ENCODE measurements at regions not wholly inside any gene's neighbourhood (a gene's known extent, or its start where the extent isn't known, plus 50 kb on each side); places are given as distances from the start of the nearest gene placed in this dataset.

DNA sequence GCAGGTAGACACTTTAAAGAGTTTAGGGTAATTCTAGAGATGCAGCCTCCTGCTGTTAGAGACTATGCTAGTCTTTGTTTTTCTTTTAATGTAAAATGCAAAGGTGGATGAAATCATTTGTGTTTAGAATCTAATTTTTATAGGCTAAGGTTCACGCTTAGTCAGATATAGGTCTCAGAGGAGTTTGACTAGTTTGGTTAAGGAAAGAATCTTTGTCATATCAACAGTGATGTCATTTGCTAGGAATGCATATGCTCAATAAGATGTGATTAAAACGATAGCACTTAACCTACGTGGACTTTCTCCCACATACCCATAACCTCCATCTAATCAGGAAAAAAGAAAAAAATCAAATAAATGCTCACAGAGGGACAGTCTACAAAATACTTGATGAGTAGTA, 859.3 kb upstream of the ATXN7L3B start:
- no peak overlapping the region for H2AK5ac ChIP-seq (ENCODE audit: insufficient read length, low read length)
- H4K20me1 ChIP-seq (ENCODE audit: control insufficient read depth, insufficient read depth, insufficient read length) = no peaks in the 10 kb centered on the region
- no peak overlapping the region for H3K9ac ChIP-seq (ENCODE audit: extremely low read depth, insufficient read length, low read length)
- no peak overlapping the region for H2AFZ ChIP-seq (ENCODE audit: low read length)
- H2BK15ac ChIP-seq (ENCODE audit: low read depth, low read length) = no peak overlapping the region
- no peak overlapping the region for H3K14ac ChIP-seq (ENCODE audit: insufficient read depth, low read length)
- H3K56ac ChIP-seq (ENCODE audit: insufficient read length, low read depth, low read length) = no peak overlapping the region
- Mint-ChIP-seq H3K4me3 (no peak overlapping the region), H3K36me3 (ENCODE audit: insufficient read depth in 1 of 3, low read depth in 3 of 3) (0 out of 7 replicates have a peak, but pooled peaks cover 0 to 1% (median 0%) of the 10 kb centered on the region in 3 experiments), H3K4me1 (peaks cover 26 to 28% of the 10 kb centered on the region in 2 experiments), H3K27me3 (ENCODE audit: low read depth) (no peaks in the 10 kb centered on the region), H3K9me3 (no peaks in the 10 kb centered on the region; a peak in 1 of 5 replicates), H3K27ac (peak overlapping the region in 2 of 3 experiments; percentile 54 to 64; a peak in 2 of 7 replicates)
- H4K91ac ChIP-seq (ENCODE audit: insufficient read length, low read depth, low read length) = no peak overlapping the region
- no peak overlapping the region for H2BK20ac ChIP-seq (ENCODE audit: low read depth, low read length, poor library complexity, severe bottlenecking)
- H4K5ac ChIP-seq (ENCODE audit: insufficient read length, low read depth, low read length) = no peak overlapping the region
- no peak overlapping the region for H3K4me2 ChIP-seq (ENCODE audit: insufficient read depth, insufficient read length, low read length)
- no peaks in the 10 kb centered on the region for H3K4me1 ChIP-seq (ENCODE audit: insufficient read depth, low read length)
- H3K79me1 ChIP-seq (ENCODE audit: insufficient read depth, low read depth, low read length, poor library complexity, severe bottlenecking) = no peaks in the 10 kb centered on the region
- no peak overlapping the region for H2BK120ac ChIP-seq (ENCODE audit: low read depth, low read length, poor library complexity, severe bottlenecking)
- H2BK5ac ChIP-seq (ENCODE audit: insufficient read length, low read length) = no peak overlapping the region
- no CpG with 5 or more reads among the region's 3 CpGs for WGBS (ENCODE audit: extremely low coverage, insufficient read length, low lambda C conversion rate)
- H3K23me2 ChIP-seq (ENCODE audit: insufficient read length, low read depth, low read length, poor library complexity, severe bottlenecking) = no peaks in the 10 kb centered on the region
- no peaks in the 10 kb centered on the region for H3K79me2 ChIP-seq (ENCODE audit: insufficient read depth, low read length)
- no peak overlapping the region for H3K23ac ChIP-seq (ENCODE audit: insufficient read length, low read depth, low read length)
- DNase-seq = no peak
- no peaks in the 10 kb centered on the region for H3K9me3 ChIP-seq (ENCODE audit: control insufficient read depth, low read depth, low read length)
- H3K27me3 ChIP-seq (ENCODE audit: insufficient read depth, low read length) = no peaks in the 10 kb centered on the region
- no peak overlapping the region for H3T11ph ChIP-seq (ENCODE audit: low read length)
- H3K18ac ChIP-seq (ENCODE audit: insufficient read length, low read depth, low read length) = no peak overlapping the region
- H3K27ac ChIP-seq (ENCODE audit: insufficient read length, low read depth, low read length) = no peak overlapping the region
- TF ChIP-seq, protein P1, sequence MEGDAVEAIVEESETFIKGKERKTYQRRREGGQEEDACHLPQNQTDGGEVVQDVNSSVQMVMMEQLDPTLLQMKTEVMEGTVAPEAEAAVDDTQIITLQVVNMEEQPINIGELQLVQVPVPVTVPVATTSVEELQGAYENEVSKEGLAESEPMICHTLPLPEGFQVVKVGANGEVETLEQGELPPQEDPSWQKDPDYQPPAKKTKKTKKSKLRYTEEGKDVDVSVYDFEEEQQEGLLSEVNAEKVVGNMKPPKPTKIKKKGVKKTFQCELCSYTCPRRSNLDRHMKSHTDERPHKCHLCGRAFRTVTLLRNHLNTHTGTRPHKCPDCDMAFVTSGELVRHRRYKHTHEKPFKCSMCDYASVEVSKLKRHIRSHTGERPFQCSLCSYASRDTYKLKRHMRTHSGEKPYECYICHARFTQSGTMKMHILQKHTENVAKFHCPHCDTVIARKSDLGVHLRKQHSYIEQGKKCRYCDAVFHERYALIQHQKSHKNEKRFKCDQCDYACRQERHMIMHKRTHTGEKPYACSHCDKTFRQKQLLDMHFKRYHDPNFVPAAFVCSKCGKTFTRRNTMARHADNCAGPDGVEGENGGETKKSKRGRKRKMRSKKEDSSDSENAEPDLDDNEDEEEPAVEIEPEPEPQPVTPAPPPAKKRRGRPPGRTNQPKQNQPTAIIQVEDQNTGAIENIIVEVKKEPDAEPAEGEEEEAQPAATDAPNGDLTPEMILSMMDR (conservative IDR thresholded peaks at IDR 0.05) = no peak
- no peak overlapping the region for H4K8ac ChIP-seq (replicated peaks; ENCODE audit: insufficient read length, low read depth, low read length)
- no peak overlapping the region for H2BK12ac ChIP-seq (ENCODE audit: insufficient read length, low read depth, low read length)
- no peak overlapping the region for H3K4ac ChIP-seq (ENCODE audit: low read depth, low read length)

All from H9 (cell line).